SKM-1 (cell line): ENCODE measurements at regions not wholly inside any gene's neighbourhood (a gene's known extent, or its start where the extent isn't known, plus 50 kb on each side); places are given as distances from the start of the nearest gene placed in this dataset.
"Not testable (repeated sequence)": the region's sequence is repeated elsewhere in the genome, so short reads cannot be mapped to it uniquely, and the experiment has no call there.

Experiments used
- DNase-seq: peaks from one replicate; lab custom pipeline; 2025; ENCODE audit not compliant: unreplicated experiment; lab: John Stamatoyannopoulos, UW

GRCh38 chr15:26261966-26262365 is 398.8 kb upstream of the ATP10A start:
- no peak for DNase-seq

DNA sequence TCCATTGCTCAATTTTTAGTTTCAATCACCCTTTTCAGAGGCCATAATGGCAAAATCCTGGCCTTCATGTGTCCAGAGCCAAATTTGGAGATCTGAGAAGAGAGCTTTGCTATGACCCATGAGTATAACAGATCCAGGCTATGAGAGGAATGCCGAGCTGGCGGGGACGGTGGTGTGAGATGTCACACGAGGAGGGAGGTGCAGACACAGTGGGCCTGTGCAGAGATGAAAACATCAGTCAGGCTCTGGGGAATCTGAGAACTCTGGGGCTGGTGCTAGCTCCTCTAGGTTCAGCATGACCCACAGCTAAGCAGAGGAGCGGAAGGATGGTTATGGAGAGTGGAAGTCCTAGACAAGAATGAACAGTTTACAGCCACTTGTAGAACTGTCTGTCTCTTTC is 398.3 kb upstream of the ATP10A start:
- no peak for DNase-seq

DNA sequence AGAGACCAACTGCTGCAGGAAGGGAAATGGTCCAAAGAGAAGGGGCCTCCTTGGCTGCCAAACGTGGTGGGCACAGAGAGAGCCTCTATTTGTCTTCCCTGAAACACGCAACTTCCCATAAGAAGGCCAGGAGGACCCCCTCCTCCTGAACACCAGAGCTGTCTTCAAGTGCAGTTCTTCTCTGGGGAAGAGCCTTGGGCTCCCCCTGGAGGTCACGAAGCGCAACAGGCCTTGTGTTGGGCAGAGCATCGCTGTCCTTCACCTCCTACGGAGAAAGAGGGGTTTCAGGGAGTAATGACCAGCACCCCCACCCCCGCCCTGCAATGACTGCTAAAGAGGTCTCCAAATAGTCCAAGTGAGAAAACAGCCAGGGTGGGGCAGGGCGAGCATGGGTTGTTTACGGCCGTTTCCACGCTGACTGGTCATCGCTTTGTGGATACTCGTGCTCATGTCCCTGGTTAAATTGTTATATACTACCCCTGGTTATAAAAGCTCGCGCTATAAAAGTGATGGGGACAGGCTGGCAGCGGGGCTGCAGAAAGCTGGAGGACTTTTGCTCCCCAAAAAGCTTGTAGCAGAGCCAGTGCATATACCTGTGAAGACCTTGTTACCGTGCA is 397.5 kb upstream of the ATP10A start:
- peak; percentile 4 for DNase-seq

DNA sequence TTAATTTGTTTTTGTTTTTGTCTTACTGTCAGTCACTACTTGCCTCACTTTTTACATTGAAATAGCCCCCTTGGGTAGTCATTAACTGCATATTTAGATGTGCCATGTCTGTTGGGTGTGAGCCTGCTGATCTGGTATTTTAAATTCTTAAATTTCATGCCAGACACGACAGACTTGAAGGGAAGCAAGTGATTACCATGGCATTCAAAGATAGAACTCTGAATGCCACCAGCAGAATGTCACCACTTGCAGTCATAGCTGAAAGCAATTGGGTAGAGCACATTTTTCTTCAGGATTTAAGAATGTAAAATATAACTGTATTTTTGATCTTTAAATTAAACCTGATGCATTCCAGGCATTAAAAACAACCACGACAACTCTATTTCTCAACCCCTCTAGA is 396.5 kb upstream of the ATP10A start:
- no peak for DNase-seq

GRCh38 chr15:26244782-26245181 is 381.7 kb upstream of the ATP10A start:
- DNase-seq = not testable (repeated sequence)

GRCh38 chr15:26243382-26243781 is 380.3 kb upstream of the ATP10A start:
- no peak for DNase-seq

GRCh38 chr15:26242565-26243071 is 379.5 kb upstream of the ATP10A start:
- DNase-seq = no peak

DNA sequence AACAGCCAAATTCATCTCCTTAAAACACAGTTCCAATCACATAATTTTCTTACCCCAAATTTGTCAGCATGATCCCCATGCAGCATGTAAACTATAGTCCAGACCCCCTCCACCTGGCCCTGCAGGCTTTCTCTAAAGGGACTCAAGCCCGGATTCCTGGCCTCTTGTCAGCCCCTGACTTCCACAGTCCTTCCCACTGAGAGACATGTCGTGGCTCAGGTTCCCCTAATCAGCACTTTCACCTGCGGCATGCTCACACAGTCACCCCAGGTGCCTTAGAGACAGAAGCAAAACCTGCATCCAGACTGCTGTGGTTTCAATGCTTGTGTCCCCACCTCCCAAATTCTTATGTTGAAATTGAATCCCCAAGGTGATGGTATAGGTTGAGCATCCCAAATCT is 372.7 kb upstream of the ATP10A start:
- no peak for DNase-seq

- DNase-seq = no peak
Observed at GRCh38 chr15:26234976-26235767, 372.0 kb upstream of the ATP10A start.

DNA sequence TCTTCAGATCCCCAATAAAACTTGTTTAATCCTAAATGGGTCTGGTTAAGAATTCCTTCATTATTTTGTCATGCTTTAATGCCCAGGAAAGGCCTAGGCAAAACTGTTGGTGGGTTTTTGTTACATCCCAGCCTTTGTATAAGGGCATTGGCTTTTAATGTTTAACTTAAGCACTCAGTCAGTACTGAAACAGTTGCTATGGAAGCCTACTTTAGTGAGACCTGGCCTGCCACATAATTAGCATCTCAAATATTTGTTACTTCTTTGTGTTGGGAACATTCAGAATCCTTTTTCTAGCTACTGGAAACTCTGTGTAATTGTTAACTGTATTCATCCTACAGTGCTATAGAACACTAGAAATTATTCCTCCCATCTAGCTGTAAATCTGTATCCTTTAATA is 369.6 kb upstream of the ATP10A start:
- no peak for DNase-seq

DNA sequence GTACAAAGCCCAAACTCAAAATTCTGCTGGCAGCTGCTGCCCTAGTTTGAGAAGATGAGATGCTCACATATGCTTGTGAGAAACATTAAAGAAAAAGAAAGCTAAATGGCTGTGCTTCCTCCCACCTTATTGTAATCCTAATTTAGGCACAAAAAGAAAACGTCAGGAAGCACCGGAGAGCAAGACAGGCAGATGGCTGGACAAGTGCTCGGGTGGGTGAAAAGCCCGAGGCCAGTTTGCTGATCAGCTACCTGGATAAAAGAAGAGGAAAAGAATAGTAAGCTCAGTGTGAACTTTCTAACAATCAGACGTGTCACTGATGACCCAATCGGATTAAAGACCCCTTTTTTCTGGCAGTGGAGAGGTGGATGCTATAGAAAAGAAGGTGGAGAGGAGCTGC is 368.0 kb upstream of the ATP10A start:
- DNase-seq = no peak

DNA sequence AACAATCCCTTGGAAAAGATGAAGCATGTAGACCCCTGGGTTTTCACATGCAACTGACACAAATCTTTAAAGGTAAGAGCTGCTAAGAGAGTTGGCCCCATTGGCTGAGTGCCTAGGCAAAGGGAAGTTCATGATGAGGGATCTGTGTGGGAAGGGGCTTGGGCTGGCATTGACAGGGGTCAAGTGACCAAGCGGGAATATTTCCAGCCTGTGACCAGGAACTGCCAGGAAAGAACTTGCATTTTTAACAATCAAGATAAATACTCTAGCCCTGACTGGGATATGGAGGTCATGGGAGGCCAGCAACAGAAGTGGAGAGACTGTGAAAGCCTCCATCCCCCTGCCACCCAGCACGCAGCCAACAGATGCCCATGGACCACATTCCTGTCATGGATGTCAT is 361.1 kb upstream of the ATP10A start:
- no peak for DNase-seq

DNA sequence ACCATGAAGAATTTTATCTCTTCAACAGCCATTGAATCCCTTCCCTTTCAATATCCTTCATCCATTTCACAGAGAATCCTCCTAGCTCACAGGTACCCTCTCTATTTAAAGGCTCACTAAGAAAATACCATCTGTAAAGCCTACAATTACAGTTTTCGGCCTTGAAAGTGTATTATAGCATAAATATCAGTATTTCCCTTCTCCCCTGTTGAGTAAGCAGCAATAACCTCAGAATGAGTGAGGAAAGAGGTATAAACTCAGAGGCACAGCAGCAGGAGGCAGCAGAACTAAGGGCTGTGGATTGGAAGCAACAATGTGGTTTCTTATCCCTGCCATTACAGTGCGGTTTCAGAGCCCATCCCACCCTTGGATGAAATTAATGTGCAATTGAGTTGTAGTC is 360.6 kb upstream of the ATP10A start:
- no peak for DNase-seq

DNA sequence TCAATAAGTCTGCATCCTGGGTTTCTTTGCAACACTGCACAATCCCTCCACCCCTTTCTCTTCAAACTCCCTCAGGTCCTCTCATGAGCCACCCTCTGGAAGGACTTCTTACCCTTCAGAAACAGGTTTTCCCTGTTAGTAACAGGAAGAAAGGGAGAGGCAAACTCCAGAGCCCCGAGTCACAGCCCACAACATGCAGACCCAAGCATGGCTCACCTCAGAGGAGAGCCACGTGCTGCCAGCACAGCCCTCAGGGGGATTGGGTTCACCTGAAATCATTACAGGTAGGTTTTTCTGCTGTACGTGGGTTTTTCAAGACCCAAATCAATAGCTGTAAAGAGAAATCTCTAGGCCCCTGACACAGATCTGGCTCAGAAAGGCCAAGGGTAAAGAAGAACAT is 359.7 kb upstream of the ATP10A start:
- no peak for DNase-seq

GRCh38 chr15:26217043-26217442 is 353.9 kb upstream of the ATP10A start:
- not testable (repeated sequence) for DNase-seq

- DNase-seq = no peak
Observed at GRCh38 chr15:26214290-26214689, 351.2 kb upstream of the ATP10A start.

GRCh38 chr15:26213427-26213826 is 350.3 kb upstream of the ATP10A start:
- no peak for DNase-seq

DNA sequence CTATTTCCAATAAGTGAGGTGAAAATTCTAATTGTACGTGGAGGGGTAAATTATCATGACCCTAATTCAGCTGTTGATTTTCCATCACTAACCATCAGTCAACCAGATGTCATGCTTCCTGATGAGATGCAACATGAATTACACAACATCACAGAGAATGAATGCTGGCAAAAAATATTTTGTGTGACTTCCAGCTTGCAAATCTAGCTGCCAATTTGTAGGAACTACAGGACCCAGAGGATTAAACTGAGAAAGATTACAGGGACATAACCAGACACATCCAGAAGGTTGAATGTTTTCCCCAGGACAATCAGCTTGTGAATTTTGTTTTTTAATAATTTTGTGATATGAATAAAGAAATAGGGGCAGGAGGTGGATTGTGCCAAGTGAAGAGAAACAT is 349.0 kb upstream of the ATP10A start:
- DNase-seq = no peak

GRCh38 chr15:26210980-26211379 is 347.9 kb upstream of the ATP10A start:
- no peak for DNase-seq

DNA sequence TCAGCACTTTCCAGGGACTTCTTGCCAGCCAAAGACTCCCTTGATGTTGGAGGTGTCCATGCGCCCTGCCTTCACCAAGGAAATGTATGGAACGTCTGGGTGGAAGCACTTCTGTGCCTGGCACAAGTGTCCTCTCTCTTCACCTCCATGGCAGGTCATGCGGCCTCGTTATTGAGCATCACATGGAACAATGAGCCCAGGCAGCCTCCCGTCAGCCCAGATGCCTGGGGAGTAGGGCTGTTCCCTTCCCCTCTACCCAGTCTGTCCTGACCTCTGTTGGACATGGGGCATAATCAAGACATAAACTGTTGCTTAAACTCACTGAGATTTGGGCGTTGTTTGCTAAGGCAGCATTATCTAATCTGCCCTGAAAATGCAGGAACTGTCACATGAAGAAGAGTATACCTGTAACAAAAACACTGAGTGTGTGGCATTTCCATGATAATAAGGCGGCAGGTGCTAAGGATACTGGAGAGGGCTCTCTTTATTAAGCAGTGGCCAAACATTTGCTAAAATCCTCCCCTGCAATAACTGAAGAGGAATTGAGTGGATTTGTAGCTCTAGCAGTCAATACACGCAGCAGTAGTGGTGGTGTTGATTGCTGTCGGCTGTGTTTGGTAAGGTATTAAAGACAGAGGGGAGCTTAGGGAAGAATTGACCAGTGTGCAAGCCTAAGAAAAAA is 338.2 kb upstream of the ATP10A start:
- DNase-seq = no peak

DNA sequence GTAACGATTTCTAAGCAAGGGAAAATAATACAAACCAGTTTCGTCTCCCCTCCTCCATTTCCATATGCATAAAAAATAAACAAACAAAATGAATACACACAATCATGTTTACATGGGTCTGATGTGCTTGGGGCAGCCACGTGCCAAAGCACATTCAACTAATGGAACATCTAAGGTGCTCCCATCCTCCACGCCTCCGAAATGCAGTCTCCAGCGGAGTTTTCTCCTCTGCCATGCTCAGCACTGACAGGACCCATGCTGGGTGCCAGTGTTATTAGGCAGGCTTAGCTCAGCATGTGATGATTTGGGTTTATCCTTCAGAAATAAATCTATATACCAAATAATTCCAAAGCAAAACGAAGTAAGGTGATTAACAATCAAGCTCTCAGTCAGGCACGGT is 337.3 kb upstream of the ATP10A start:
- DNase-seq = no peak

- DNase-seq = no peak
Observed at GRCh38 chr15:26197719-26198118, 334.6 kb upstream of the ATP10A start.
